HepG2 (cell line): ENCODE measurements at regions not wholly inside any gene's neighbourhood (a gene's known extent, or its start where the extent isn't known, plus 50 kb on each side); places are given as distances from the start of the nearest gene placed in this dataset.

ENCODE experiments used
- ATAC-seq: fragments of 200-7000 bp; cut with Tn5 transposase; 3 replicates; pipeline ENCODE4 v1.9.1; 2020; ENCODE audit warnings: mild to moderate bottlenecking, moderate library complexity
- BruUV-seq: library from RNA; stranded (reverse); fragments of 400-500 nt; replicated peaks from 2 replicates; lab custom pipeline; 2021; lab: Mats Ljungman, UMichigan
- CTCF ChIA-PET: fragments of 300-600 bp; formaldehyde crosslinking; extraction: SDS; loops from one replicate; lab custom pipeline; 2021; ENCODE audit warnings: low total read pairs, inconsistent platforms, low intra/inter-chr PET ratio; lab: Yijun Ruan, JAX
- POLR2A ChIA-PET: fragments of 350-600 bp; sonication (Branson Sonifier 250); formaldehyde crosslinking; loops from one replicate; lab custom pipeline; 2020; ENCODE audit warnings: antibody characterized with exemption, inconsistent platforms; lab: Yijun Ruan, JAX
- DNase-seq: peaks from one replicate; pipeline ENCODE4 v3.0.0-alpha.2; 2015; ENCODE audit warnings: low spot score
- FAIRE-seq: peaks from 3 replicates; lab custom pipeline; 2011; peaks lifted over from hg19 to GRCh38; lab: Jason Lieb, UNC
- H2AFZ ChIP-seq: one replicate; pipeline ENCODE4 v1.6.1; 2011; ENCODE audit warnings: low read length, inconsistent platforms
- H3K27ac ChIP-seq: fragments of 300-600 bp; 3 replicates; pipeline ENCODE4 v1.8.0; 2011; ENCODE audit warnings: mixed run types, mild to moderate bottlenecking, mixed read lengths, low read length, inconsistent platforms; ENCODE audit not compliant: insufficient read depth; ENCODE audit errors: extremely low read length
- H3K27me3 ChIP-seq, 2 experiments: fragments of 200-600 bp in 1 of 2; 2 replicates in 1 of 2; 3 replicates in 1 of 2; pipeline versions ENCODE4 v1.6.0 to v1.8.0; 2011; ENCODE audit warnings: low read length in 2 of 2, mild to moderate bottlenecking in 2 of 2, moderate library complexity in 2 of 2, inconsistent platforms in 1 of 2; ENCODE audit not compliant: insufficient read depth in 2 of 2, control insufficient read depth in 1 of 2
- H3K36me3 ChIP-seq, 2 experiments: fragments of 200-600 bp in 1 of 2; replicated peaks in 1 of 2; 2 replicates in 1 of 2; 3 replicates in 1 of 2; pipeline versions ENCODE4 v1.5.1 to v1.8.0; 2011; ENCODE audit warnings: low read length in 2 of 2, inconsistent platforms in 1 of 2; ENCODE audit not compliant: insufficient read depth in 2 of 2, control insufficient read depth in 1 of 2
- H3K4me1 ChIP-seq: 2 replicates; pipeline ENCODE4 v1.5.1; 2012; ENCODE audit warnings: low read length, inconsistent platforms; ENCODE audit not compliant: insufficient read depth
- H3K4me2 ChIP-seq: 2 replicates; pipeline ENCODE4 v1.6.0; 2011; ENCODE audit warnings: low read depth, low read length, inconsistent platforms
- H3K4me3 ChIP-seq, 3 experiments: fragments of 200-600 bp in 1 of 3; sonication (generic), shearing (Covaris generic) in 1 of 3; replicated peaks in 1 of 3; 2 replicates each; pipeline ENCODE4 v1.5.1; 2011 to 2016; ENCODE audit warnings: low read length in 3 of 3, inconsistent platforms in 2 of 3, low read depth in 2 of 3, mild to moderate bottlenecking in 2 of 3, control low read depth in 1 of 3, mixed read lengths in 1 of 3; ENCODE audit not compliant: insufficient read depth in 1 of 3
- H3K79me2 ChIP-seq: one replicate; pipeline ENCODE4 v1.6.1; 2011; ENCODE audit warnings: low read length, inconsistent platforms; ENCODE audit not compliant: insufficient read depth
- H3K9ac ChIP-seq: 2 replicates; pipeline ENCODE4 v1.6.0; 2011; ENCODE audit warnings: mild to moderate bottlenecking, low read depth, low read length, inconsistent platforms; ENCODE audit not compliant: insufficient read depth
- H3K9me3 ChIP-seq: 2 replicates; pipeline ENCODE4 v1.5.1; 2012; ENCODE audit warnings: mild to moderate bottlenecking, low read length
- H4K20me1 ChIP-seq: 2 replicates; pipeline ENCODE4 v1.6.0; 2011; ENCODE audit warnings: inconsistent platforms, mild to moderate bottlenecking, low read length, moderate library complexity; ENCODE audit not compliant: insufficient read depth
- BHLHE40 ChIP-seq: IDR thresholded peaks from 2 replicates; pipeline ENCODE4 v1.6.1; 2011; ENCODE audit warnings: low read length, improper control_type of control experiment
- CAMTA2 ChIP-seq: sonication (generic); formaldehyde crosslinking; IDR thresholded peaks from 2 replicates; pipeline ENCODE4 v1.4.0; 2020; ENCODE audit warnings: mild to moderate bottlenecking, missing genetic modification reagents, borderline replicate concordance
- CENPT ChIP-seq: sonication (generic); formaldehyde crosslinking; IDR thresholded peaks from 2 replicates; pipeline ENCODE4 v1.8.0; 2022; ENCODE audit warnings: low read depth, mild to moderate bottlenecking, moderate library complexity, missing genetic modification reagents
- FOXM1 ChIP-seq: sonication (generic); formaldehyde crosslinking; IDR thresholded peaks from 2 replicates; pipeline ENCODE4 v1.5.0; 2020; ENCODE audit warnings: missing genetic modification reagents
- POLR2A ChIP-seq, 2 experiments: IDR thresholded peaks; 2 replicates each; pipeline ENCODE4 v1.6.1; 2011; ENCODE audit warnings: low read depth in 2 of 2, low read length in 2 of 2, mild to moderate bottlenecking in 1 of 2, moderate library complexity in 1 of 2; ENCODE audit not compliant: insufficient read depth in 1 of 2
- POLR2AphosphoS5 ChIP-seq: IDR thresholded peaks from 2 replicates; pipeline ENCODE4 v1.6.1; 2012; ENCODE audit warnings: low read depth, low read length
- SP140L ChIP-seq: sonication (generic); formaldehyde crosslinking; IDR thresholded peaks from 2 replicates; pipeline ENCODE4 v1.4.0; 2020; ENCODE audit warnings: missing genetic modification reagents, borderline replicate concordance
- SP5 ChIP-seq: IDR thresholded peaks from 2 replicates; pipeline ENCODE4 v1.6.1; 2016; ENCODE audit warnings: low read depth, borderline replicate concordance
- ZBED4 ChIP-seq: sonication (generic); formaldehyde crosslinking; IDR thresholded peaks from 2 replicates; pipeline ENCODE4 v1.4.0; 2020; ENCODE audit warnings: missing genetic modification reagents, borderline replicate concordance
- ZNF431 ChIP-seq: sonication (generic); formaldehyde crosslinking; IDR thresholded peaks from 2 replicates; pipeline ENCODE4 v1.9.0; 2022; ENCODE audit warnings: missing genetic modification reagents, low read depth, mild to moderate bottlenecking, borderline replicate concordance
- ZNF75D ChIP-seq: sonication (generic); formaldehyde crosslinking; IDR thresholded peaks from 2 replicates; pipeline ENCODE4 v1.8.1; 2023; ENCODE audit warnings: missing genetic modification reagents, mild to moderate bottlenecking, borderline replicate concordance
- ZSCAN31 ChIP-seq: sonication (generic); formaldehyde crosslinking; IDR thresholded peaks from 2 replicates; pipeline ENCODE4 v1.5.0; 2020; ENCODE audit warnings: low read depth, mild to moderate bottlenecking, missing genetic modification reagents
- WGBS: methylation state at CpG from one replicate; pipeline ENCODE4 v1.1.6; 2017; ENCODE audit warnings: low lambda C conversion rate; 5-methylcytosine and 5-hydroxymethylcytosine counted together
- in situ Hi-C: cut with HindIII; loops from 2 replicates; pipeline ENCODE4 v1.10.0; 2017; ENCODE audit warnings: low pct_unique_long_range_greater_than_20kb; ENCODE audit not compliant: extremely low pct_ligation_motif_present
- intact Hi-C: fragments of 100-400 bp; cut with micrococcal nuclease; formaldehyde crosslinking; loops from one replicate; pipeline ENCODE4 v1.10.0; 2022; ENCODE audit not compliant: unreplicated experiment

- H3K9ac ChIP-seq = no peak overlapping the region
These were observed 148.1 kb downstream of the SLC16A9 start for GRCh38 chr10:59561477-59562121.

More at GRCh38 chr10:59561477-59562121, 148.1 kb downstream of the SLC16A9 start:
- Histone ChIP-seq H3K4me2 (no peak overlapping the region), H3K27ac (no peak overlapping the region), H3K27me3 (no peaks in the 10 kb centered on the region), H2AFZ (no peak overlapping the region), H3K4me1 (no peaks in the 10 kb centered on the region), H4K20me1 (no peaks in the 10 kb centered on the region), H3K4me3 (no peak overlapping the region), H3K9me3 (no peaks in the 10 kb centered on the region), H3K36me3 (no peaks in the 10 kb centered on the region), H3K79me2 (no peaks in the 10 kb centered on the region)
- no peak for FAIRE-seq
- ATAC-seq = no peak
- in situ Hi-C loops (no loop called here), intact Hi-C loops (no loop called here)
- TF ChIP-seq CENPT (no peak), SP140L (CRISPR knock-in tag) (no peak), BHLHE40 (no peak), ZSCAN31 (CRISPR knock-in tag) (no peak), FOXM1 (CRISPR knock-in tag) (no peak), CAMTA2 (CRISPR knock-in tag) (no peak), POLR2AphosphoS5 (no peak), POLR2A (IDR thresholded peaks at IDR 0.05; ENCODE audit: insufficient read depth in 1 of 2, low read depth in 2 of 2, low read length in 2 of 2) (no peak), SP5 (CRISPR knock-in tag) (no peak), ZNF431 (CRISPR knock-in tag) (no peak), ZNF75D (CRISPR knock-in tag) (no peak), ZBED4 (CRISPR knock-in tag) (no peak)
- ChIA-PET POLR2A (no interaction called here), CTCF (no interaction called here)
- 8% methylated on average over 3 of the region's 3 CpGs for WGBS
- no peak for DNase-seq
- BruUV-seq = no TSS peak
